ENCODE measurements at regions not wholly inside any gene's neighbourhood (a gene's known extent, or its start where the extent isn't known, plus 50 kb on each side); places are given as distances from the start of the nearest gene placed in this dataset.

DNA sequence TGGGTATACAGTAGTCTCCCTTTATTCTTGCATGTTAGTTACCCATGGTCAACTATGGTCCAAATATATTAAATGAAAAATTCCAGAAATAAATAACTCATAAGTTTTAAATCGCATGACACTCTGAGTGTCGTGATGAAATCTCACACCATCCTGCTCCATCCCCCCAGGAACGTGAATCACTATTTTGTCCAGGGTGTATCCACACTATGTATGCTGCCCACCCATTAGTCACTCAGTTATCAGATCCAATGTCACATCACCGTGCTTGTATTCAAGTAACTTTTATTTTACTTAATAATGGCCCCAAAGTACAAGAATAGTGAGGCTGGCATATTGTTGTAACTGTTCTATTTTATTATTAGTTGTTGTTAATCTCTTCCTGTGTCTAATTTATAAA is 115.8 kb upstream of the SERP2 start:
- TF ChIP-seq, protein P1, sequence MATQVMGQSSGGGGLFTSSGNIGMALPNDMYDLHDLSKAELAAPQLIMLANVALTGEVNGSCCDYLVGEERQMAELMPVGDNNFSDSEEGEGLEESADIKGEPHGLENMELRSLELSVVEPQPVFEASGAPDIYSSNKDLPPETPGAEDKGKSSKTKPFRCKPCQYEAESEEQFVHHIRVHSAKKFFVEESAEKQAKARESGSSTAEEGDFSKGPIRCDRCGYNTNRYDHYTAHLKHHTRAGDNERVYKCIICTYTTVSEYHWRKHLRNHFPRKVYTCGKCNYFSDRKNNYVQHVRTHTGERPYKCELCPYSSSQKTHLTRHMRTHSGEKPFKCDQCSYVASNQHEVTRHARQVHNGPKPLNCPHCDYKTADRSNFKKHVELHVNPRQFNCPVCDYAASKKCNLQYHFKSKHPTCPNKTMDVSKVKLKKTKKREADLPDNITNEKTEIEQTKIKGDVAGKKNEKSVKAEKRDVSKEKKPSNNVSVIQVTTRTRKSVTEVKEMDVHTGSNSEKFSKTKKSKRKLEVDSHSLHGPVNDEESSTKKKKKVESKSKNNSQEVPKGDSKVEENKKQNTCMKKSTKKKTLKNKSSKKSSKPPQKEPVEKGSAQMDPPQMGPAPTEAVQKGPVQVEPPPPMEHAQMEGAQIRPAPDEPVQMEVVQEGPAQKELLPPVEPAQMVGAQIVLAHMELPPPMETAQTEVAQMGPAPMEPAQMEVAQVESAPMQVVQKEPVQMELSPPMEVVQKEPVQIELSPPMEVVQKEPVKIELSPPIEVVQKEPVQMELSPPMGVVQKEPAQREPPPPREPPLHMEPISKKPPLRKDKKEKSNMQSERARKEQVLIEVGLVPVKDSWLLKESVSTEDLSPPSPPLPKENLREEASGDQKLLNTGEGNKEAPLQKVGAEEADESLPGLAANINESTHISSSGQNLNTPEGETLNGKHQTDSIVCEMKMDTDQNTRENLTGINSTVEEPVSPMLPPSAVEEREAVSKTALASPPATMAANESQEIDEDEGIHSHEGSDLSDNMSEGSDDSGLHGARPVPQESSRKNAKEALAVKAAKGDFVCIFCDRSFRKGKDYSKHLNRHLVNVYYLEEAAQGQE (IDR thresholded peaks at IDR 0.05; ENCODE audit: low read depth) = no peak
- no peak for TF ChIP-seq TCF12 (IDR thresholded peaks at IDR 0.05; ENCODE audit: low read depth)
- no peak for TF ChIP-seq YY1 (IDR thresholded peaks at IDR 0.05; ENCODE audit: low read depth)
- no peak for TF ChIP-seq FOXM1 (IDR thresholded peaks at IDR 0.05; ENCODE audit: borderline replicate concordance, low read depth)
- no peak for TF ChIP-seq EP300 (IDR thresholded peaks at IDR 0.05; ENCODE audit: borderline replicate concordance)
- no peak for TF ChIP-seq TAF1 (IDR thresholded peaks at IDR 0.05; ENCODE audit: low read depth)
- TF ChIP-seq EGR1 (IDR thresholded peaks at IDR 0.05) = no peak
- TF ChIP-seq, protein P2, sequence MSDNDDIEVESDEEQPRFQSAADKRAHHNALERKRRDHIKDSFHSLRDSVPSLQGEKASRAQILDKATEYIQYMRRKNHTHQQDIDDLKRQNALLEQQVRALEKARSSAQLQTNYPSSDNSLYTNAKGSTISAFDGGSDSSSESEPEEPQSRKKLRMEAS (IDR thresholded peaks at IDR 0.05) = no peak
- no peak for TF ChIP-seq CREB1 (IDR thresholded peaks at IDR 0.05; ENCODE audit: low read depth)
- no peak for TF ChIP-seq TEAD4 (IDR thresholded peaks at IDR 0.05)
- TF ChIP-seq RAD21 (IDR thresholded peaks at IDR 0.05; ENCODE audit: low read depth) = no peak
